Right lobe of liver (tissue), 4 donors: ENCODE measurements at regions not wholly inside any gene's neighbourhood (a gene's known extent, or its start where the extent isn't known, plus 50 kb on each side); places are given as distances from the start of the nearest gene placed in this dataset.
A peak's percentile ranks its signal among the peaks of the same experiment; 100 is the strongest.

ENCODE experiments used
- POLR2A ChIP-seq: fragments of 450-650 bp; IDR thresholded peaks from one replicate; pipeline ENCODE4 v1.6.1; 2017; ENCODE audit warnings: antibody characterized with exemption, mild to moderate bottlenecking
- TF ChIP-seq, protein P1 (sequence below), 4 donors: fragments of 200-600 bp in 3 of 4; fragments of 450-650 bp in 1 of 4; IDR thresholded peaks; one replicate each; pipeline versions ENCODE4 v1.5.1 to v1.8.0; 2016 to 2022; ENCODE audit warnings: antibody characterized with exemption in 4 of 4, mild to moderate bottlenecking in 2 of 4
- donor health status: DM: no; HTN: no; CAD: no.
- donor health status: DM: no; HTN: no; CAD: no.
- donor health status: DM: no; HTN: yes; CAD: no.

DNA sequence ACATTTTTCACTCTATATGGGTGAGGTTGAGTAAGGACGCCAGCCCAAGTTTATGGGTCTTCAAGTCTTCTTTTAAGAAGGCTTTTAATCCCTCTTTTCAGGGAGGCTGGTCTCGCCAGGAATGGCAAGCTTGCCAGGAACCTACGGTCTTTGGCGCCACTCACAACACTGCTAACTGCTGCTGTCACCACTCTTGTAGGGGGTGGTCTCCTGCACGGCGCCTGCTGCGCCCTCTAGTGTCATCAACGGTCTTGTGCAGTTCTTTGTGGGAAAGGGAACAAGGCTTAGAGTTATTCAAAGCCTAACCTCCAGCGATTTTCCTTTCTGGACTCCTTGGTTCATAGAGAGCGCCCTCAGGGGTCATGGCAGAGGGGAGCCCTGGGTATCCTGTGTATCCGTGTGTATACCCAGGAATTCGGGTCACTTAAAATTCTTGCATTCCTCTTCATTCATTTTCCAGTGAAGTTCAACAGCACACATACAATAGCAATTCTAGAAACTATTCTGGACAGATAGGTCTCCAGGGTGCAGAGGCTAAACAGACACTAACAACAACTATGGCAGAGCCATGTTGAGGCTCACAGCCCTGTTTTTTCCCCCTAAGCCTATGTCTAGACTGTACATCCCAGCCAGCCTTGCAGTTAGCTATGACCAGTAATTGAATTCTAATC is 392.8 kb upstream of the CAMK1G start:
- TF ChIP-seq, protein P1, sequence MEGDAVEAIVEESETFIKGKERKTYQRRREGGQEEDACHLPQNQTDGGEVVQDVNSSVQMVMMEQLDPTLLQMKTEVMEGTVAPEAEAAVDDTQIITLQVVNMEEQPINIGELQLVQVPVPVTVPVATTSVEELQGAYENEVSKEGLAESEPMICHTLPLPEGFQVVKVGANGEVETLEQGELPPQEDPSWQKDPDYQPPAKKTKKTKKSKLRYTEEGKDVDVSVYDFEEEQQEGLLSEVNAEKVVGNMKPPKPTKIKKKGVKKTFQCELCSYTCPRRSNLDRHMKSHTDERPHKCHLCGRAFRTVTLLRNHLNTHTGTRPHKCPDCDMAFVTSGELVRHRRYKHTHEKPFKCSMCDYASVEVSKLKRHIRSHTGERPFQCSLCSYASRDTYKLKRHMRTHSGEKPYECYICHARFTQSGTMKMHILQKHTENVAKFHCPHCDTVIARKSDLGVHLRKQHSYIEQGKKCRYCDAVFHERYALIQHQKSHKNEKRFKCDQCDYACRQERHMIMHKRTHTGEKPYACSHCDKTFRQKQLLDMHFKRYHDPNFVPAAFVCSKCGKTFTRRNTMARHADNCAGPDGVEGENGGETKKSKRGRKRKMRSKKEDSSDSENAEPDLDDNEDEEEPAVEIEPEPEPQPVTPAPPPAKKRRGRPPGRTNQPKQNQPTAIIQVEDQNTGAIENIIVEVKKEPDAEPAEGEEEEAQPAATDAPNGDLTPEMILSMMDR (IDR thresholded peaks at IDR 0.05) = peak; percentile 53 to 76 (median 68)
- TF ChIP-seq POLR2A = no peak
